ENCODE measurements at regions not wholly inside any gene's neighbourhood (a gene's known extent, or its start where the extent isn't known, plus 50 kb on each side); places are given as distances from the start of the nearest gene placed in this dataset.
"Not testable (repeated sequence)": the region's sequence is repeated elsewhere in the genome, so short reads cannot be mapped to it uniquely, and the experiment has no call there.

DNA sequence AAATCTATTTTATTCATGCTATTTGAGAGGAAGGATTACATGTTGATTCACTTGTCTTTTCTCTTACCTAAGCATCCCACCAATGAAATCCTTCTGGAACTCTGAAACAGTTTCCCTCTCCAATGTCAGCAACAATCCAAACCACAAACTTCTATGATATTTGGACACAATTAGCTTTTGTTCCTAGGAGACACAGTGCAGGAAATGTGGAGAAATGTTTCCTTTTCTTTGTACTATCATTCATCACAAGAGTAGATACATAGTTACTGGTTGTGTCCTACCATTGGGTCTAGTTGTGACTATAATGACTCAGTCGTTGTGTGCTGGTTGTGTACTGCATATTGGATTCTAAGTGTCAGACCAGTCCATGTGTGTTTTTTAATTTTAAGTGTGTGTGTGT, 156.8 kb upstream of the MAGI2 start:
- H3K9me3 Mint-ChIP-seq: no peaks in the 10 kb centered on the region
- no peak overlapping the region for H3K4me3 Mint-ChIP-seq
- no peaks in the 10 kb centered on the region for H3K4me1 Mint-ChIP-seq (ENCODE audit: low read depth)
- no peaks in the 10 kb centered on the region for H3K36me3 Mint-ChIP-seq (ENCODE audit: low read depth)
- no peaks in the 10 kb centered on the region for H3K27me3 Mint-ChIP-seq
- no peak overlapping the region for H3K27ac Mint-ChIP-seq
- intact Hi-C loops (cut with micrococcal nuclease): no loop called here

DNA sequence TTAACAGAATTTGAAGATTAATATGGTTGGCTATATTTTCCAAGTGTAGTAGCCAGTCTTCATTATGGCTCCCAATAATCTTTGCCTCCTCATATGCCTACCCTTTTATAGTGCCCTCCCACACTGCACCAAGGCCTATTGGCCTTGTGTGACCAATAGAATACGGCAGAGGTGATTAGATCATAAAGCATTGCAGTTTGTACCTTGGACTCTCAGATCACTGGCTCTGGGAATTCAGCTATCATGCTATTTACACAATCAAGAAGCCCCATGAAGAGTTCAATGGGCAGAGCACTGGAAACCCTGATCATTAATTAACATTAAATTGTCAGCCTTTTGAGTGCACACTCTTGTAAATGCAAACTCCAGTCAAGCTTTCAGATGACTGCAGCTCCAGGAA, 154.5 kb upstream of the MAGI2 start:
- Mint-ChIP-seq H3K4me3 (no peak overlapping the region), H3K36me3 (ENCODE audit: low read depth) (no peaks in the 10 kb centered on the region), H3K9me3 (no peaks in the 10 kb centered on the region), H3K4me1 (ENCODE audit: low read depth) (no peaks in the 10 kb centered on the region), H3K27me3 (no peaks in the 10 kb centered on the region), H3K27ac (no peak overlapping the region)
- intact Hi-C loops (cut with micrococcal nuclease): no loop called here

DNA sequence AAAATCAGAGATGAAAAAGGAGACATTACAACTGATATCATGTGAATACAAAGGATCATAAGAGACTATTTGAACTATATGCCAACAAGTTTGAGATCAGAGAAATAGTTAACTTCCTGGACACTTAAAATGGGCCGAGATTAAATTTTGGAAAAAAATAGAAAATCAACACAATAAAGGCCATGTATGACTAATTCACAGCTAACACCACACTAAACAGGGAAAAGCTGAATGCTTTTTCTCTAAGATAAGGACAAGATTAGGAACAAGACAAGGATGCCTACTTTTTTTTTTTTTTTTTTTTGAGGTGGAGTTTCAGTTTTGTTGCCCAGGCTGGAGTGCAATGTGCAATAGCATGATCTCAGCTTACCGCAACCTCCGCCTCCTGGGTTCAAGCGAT, 151.4 kb upstream of the MAGI2 start:
- Mint-ChIP-seq H3K27ac (no peak overlapping the region), H3K4me1 (ENCODE audit: low read depth) (no peaks in the 10 kb centered on the region), H3K4me3 (no peak overlapping the region), H3K36me3 (ENCODE audit: low read depth) (no peaks in the 10 kb centered on the region), H3K27me3 (no peaks in the 10 kb centered on the region), H3K9me3 (peaks cover 8% of the 10 kb centered on the region)
- intact Hi-C loops (cut with micrococcal nuclease): no loop called here

DNA sequence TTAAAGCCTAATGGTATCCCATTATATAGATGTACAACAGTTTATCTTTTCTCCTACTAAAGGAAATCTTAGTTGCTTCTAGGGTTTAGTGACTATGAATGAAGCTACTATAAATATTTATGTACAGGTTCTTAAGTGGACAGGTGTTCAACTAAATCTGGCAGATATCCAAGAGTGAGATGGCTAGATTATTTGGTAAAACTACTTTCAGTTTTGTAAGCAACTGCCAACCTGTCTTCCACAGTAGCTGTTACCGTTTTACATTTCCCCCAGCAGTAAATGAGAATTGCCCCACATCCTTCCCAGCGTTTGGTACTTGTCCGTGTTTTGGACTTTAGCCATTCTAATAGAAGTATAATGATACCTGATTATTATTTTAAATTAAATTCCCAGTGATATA, 144.9 kb upstream of the MAGI2 start:
- H3K36me3 Mint-ChIP-seq (ENCODE audit: low read depth): no peaks in the 10 kb centered on the region
- no peak overlapping the region for H3K27ac Mint-ChIP-seq
- H3K9me3 Mint-ChIP-seq: peaks cover 8% of the 10 kb centered on the region
- no peaks in the 10 kb centered on the region for H3K4me1 Mint-ChIP-seq (ENCODE audit: low read depth)
- H3K4me3 Mint-ChIP-seq: no peak overlapping the region
- H3K27me3 Mint-ChIP-seq: no peaks in the 10 kb centered on the region
- intact Hi-C loops (cut with micrococcal nuclease): no loop called here

DNA sequence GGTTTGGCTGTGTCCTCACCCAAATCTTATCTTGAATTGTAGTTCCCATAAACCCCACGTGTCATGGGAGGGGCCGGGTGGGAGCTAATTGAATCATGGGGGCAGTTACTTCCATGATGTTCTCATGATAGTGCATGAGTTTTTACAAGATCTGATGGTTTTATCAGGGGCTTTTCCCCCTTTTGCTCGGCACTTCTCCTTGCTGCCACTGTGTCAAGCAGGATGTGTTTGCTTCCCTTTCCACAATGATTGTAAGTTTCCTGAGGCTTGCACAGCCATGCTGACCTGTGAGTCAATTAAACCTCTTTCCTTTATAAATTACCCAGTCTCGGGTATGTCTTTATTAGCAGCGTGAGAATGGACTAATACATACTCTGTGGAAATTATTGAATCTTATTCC, 141.2 kb upstream of the MAGI2 start:
- H3K27ac Mint-ChIP-seq; H3K9me3 Mint-ChIP-seq; H3K4me3 Mint-ChIP-seq; H3K36me3 Mint-ChIP-seq (ENCODE audit: low read depth); H3K27me3 Mint-ChIP-seq; intact Hi-C loops (cut with micrococcal nuclease); H3K4me1 Mint-ChIP-seq (ENCODE audit: low read depth): not testable (repeated sequence)

DNA sequence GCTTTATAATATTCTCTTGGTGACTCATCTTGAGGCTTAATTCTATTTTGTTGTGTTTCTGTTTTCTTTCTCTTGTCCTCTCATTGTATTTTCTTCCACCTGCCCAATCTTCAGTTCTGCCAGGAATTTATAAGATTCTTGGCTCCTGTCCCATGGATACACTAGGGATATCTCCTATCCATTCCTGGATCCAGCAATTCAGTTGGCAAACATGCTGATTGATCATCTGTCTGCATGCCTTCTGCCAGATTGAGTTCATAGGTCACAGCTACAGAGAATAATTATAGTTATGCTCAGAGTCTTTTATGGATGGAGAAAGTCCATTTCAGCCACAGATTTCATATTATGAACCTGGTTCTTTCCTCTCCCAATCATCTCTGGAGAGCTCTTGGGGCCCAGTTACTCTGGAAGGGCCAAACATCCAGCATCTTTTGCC, 140.4 kb upstream of the MAGI2 start:
- Mint-ChIP-seq H3K4me1 (ENCODE audit: low read depth) (no peaks in the 10 kb centered on the region), H3K4me3 (no peak overlapping the region), H3K9me3 (no peaks in the 10 kb centered on the region), H3K27me3 (no peaks in the 10 kb centered on the region), H3K27ac (no peak overlapping the region), H3K36me3 (ENCODE audit: low read depth) (no peaks in the 10 kb centered on the region)
- intact Hi-C loops (cut with micrococcal nuclease): no loop called here

DNA sequence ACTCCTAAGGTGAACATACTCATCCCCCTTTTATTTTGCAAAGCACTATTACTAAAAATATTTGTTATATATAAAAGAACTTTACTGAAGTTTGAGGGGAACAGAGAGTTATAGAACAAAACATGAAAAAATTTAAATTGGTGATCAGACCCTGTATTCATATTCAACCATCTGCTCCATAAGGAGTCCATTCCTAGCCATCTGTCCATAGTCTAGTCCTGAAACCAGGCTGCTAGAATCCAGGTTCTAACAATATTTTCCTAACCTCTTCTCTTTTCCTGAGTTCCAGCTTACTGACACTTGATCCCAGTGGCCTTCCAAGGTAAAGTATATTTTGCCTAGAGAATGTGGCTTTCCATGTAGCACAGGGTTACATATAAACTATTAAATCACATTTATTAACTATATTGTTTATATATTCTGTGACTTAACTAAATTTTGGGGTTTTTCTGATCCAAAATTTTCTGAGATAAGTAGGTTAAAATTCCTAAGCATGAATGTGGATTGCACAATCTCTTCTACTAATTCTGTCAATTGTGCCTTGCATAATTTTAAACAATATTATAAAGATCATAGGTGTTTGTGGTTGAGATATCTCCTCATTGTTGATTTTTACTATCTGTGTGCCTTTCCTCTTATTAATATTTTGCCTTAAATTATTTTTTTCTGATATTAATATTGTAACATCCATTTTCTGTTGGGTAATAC, 137.6 kb upstream of the MAGI2 start:
- intact Hi-C loops (cut with micrococcal nuclease): no loop called here
- no peaks in the 10 kb centered on the region for H3K4me1 Mint-ChIP-seq (ENCODE audit: low read depth)
- H3K9me3 Mint-ChIP-seq: no peaks in the 10 kb centered on the region

DNA sequence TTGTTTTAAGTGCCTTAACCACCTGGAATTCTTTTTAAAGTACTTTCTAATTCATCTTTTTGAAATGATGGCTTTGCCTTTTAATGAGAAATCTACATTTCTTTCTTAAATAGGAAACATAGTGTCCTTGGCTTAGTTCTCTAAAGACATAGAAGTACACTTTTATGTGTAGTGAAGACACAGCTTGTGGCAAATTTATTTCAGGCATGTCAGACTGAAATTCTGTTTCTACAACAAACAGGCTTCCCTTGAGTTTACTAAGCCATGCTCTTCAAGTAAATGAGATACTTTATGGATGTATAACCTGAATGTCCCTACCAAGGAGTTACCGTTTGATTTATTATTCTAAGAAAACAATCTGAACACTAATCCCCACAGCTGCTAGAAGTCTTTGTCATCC, 136.9 kb upstream of the MAGI2 start:
- intact Hi-C loops (cut with micrococcal nuclease): no loop called here
- Mint-ChIP-seq H3K27me3 (no peaks in the 10 kb centered on the region), H3K27ac (no peak overlapping the region), H3K4me3 (no peak overlapping the region), H3K36me3 (ENCODE audit: low read depth) (no peaks in the 10 kb centered on the region), H3K9me3 (no peaks in the 10 kb centered on the region), H3K4me1 (ENCODE audit: low read depth) (no peaks in the 10 kb centered on the region)

More for the DNA sequence above, 137.6 kb upstream of the MAGI2 start:
- H3K4me3 Mint-ChIP-seq: no peak overlapping the region
- H3K36me3 Mint-ChIP-seq (ENCODE audit: low read depth): no peaks in the 10 kb centered on the region
- H3K27ac Mint-ChIP-seq: no peak overlapping the region
- no peaks in the 10 kb centered on the region for H3K27me3 Mint-ChIP-seq

DNA sequence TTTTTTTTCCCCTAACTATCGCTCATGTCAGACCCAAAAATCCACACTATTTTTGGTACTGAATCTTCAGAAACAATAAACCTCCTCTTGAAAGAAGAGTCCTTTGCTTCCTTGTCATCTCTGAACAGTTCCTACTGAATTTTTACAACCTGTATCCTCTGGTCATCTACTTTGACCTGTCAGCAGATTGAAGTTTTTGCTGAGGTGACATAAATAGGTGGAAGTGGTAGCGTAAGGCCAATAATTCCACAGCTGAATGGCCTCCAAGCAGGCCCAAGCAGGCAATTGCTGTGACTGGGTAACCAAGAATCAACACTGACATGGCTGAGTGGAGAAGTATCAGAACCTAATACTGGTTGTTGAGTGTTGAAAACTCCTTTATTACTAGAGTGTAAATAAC, 117.4 kb upstream of the MAGI2 start:
- Mint-ChIP-seq H3K4me3 (no peak overlapping the region), H3K27me3 (no peaks in the 10 kb centered on the region), H3K4me1 (ENCODE audit: low read depth) (no peaks in the 10 kb centered on the region), H3K27ac (no peak overlapping the region), H3K9me3 (peaks cover 27% of the 10 kb centered on the region), H3K36me3 (ENCODE audit: low read depth) (no peaks in the 10 kb centered on the region)
- intact Hi-C loops (cut with micrococcal nuclease): no loop called here

DNA sequence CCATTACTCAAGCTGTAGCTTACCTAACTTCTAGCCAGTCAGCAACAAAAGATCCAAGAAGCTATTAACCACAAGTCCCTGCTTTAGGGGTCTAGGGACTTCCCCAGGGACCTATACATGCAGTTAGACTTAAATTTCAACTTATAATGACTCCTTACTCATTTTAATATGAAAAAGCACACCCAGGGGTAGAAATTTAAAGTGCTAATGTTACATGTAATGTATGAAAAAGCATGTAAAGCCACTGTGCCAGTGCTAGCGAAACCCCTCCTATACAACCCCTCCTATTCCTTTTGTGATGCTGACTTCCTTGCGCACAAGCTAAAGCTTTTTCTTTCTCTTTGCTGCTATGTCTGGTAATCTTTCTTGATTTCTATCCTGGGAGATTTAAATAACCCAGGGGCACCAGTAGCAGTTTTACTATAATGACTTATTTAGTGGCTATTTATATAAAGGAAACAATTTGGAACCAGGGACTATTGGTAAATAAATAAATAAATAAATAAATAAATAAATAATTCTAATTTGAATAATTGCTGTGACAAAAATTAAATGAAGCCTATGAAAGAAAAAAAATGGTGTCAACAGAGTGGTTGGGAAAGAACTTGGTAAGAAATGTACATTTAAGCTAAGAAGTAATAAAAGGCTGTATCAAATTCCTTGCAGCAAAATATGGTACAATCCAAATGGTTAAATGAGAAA, 110.5 kb upstream of the MAGI2 start:
- intact Hi-C loops (cut with micrococcal nuclease): no loop called here
- Mint-ChIP-seq H3K36me3 (ENCODE audit: low read depth) (no peaks in the 10 kb centered on the region), H3K9me3 (peaks cover 9% of the 10 kb centered on the region), H3K4me3 (no peak overlapping the region), H3K27me3 (no peaks in the 10 kb centered on the region), H3K4me1 (ENCODE audit: low read depth) (no peaks in the 10 kb centered on the region), H3K27ac (no peak overlapping the region)

DNA sequence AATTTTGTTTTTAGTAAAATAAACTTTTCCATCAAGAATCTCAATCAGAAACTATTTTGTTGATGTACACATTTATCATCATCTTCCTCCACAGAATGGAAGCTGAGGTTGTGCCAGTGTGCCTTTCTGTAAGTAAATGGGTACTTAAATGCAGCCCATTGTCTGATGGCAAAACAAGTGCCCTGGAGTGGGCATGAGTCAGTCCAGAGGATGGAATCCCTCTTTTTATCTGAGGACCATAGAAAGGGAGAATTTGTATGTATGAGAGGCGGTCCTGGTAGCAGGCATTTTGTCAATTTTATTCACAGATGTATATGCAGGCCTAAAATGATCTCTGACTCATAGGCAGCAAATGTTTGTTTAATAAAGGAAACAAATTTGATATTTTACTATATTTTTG, 102.1 kb upstream of the MAGI2 start:
- Mint-ChIP-seq H3K4me1 (ENCODE audit: low read depth) (no peaks in the 10 kb centered on the region), H3K9me3 (no peaks in the 10 kb centered on the region), H3K27ac (no peak overlapping the region), H3K27me3 (no peaks in the 10 kb centered on the region), H3K4me3 (no peak overlapping the region), H3K36me3 (ENCODE audit: low read depth) (no peaks in the 10 kb centered on the region)
- intact Hi-C loops (cut with micrococcal nuclease): no loop called here

DNA sequence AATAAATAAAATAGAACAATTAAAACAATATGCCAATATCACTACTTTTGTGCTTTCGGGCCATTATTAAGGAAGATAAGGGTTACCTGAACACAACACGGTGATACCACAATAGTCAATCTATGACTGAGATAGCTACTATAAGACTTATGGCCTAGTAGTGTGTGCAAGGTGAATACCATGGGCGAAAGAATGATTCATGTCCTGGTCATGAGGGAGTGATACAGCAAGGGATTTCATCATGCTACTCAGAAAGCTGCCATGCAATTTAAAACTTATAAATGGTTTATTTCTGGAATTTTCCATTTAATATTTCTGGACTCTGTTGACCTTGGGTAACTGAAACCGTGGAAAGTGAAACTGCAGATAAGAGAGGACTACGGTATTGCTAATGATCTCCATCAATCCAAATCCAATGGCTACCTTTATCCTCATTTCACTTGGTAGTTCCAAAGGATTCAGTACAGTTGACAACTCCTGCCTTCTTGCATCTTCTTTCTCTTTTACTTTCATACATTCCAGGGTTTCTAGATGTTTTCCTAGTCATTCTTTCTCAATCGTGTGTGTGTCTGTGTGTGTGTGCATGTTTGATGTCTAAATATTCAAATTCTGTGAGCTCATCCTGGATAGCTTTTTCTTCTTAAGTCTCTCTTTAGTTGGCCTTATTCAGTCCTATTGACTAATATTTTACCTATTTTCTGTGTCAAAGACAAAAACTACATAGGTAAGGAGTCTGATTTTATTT, 100.5 kb upstream of the MAGI2 start:
- intact Hi-C loops (cut with micrococcal nuclease): no loop called here
- Mint-ChIP-seq H3K4me1 (ENCODE audit: low read depth) (no peaks in the 10 kb centered on the region), H3K36me3 (ENCODE audit: low read depth) (no peaks in the 10 kb centered on the region), H3K27ac (no peak overlapping the region), H3K27me3 (no peaks in the 10 kb centered on the region), H3K9me3 (no peaks in the 10 kb centered on the region), H3K4me3 (no peak overlapping the region)

DNA sequence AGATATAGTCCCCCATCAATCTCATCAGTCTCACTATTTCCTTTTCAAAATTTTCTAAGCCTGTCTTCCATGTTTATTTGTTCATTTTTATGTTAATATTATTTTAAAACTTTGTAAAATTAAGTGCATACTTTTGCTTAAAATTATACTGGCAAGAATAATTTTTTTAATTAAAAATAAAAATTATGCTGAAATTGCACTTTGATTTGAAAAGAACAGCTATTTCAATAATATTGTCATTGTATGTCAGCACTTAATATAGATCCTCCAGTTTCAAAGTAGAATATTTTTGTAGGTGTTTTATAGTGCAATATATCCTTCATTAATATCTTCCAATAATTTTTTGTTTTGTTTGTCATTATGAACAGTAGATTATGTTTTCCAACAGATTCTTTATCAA, 99.0 kb upstream of the MAGI2 start:
- H3K9me3 Mint-ChIP-seq: no peaks in the 10 kb centered on the region
- no peaks in the 10 kb centered on the region for H3K27me3 Mint-ChIP-seq
- H3K4me1 Mint-ChIP-seq (ENCODE audit: low read depth): no peaks in the 10 kb centered on the region
- no peaks in the 10 kb centered on the region for H3K36me3 Mint-ChIP-seq (ENCODE audit: low read depth)
- intact Hi-C loops (cut with micrococcal nuclease): no loop called here
- no peak overlapping the region for H3K4me3 Mint-ChIP-seq
- H3K27ac Mint-ChIP-seq: no peak overlapping the region

DNA sequence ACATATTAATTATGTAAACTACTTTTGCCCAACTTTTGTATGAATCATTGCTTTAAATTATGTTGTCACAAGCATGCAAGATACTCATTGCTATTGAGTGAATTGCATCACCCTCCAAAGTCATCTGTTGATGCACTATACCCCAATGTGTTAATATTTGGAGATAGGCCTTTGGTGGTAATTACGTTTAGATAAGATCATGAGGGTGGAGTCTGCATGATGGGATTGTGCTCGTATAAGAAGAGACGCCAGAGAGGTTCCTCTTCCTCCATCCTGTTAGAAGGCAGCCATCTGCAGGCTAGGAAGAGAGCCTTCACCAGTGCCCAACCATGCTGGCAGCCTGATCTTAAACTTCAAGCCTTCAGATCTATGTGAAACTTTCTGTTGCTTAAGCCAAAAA, 95.3 kb upstream of the MAGI2 start:
- no peaks in the 10 kb centered on the region for H3K9me3 Mint-ChIP-seq
- H3K27ac Mint-ChIP-seq: no peak overlapping the region
- no peaks in the 10 kb centered on the region for H3K4me1 Mint-ChIP-seq (ENCODE audit: low read depth)
- H3K27me3 Mint-ChIP-seq: no peaks in the 10 kb centered on the region
- intact Hi-C loops (cut with micrococcal nuclease): no loop called here
- H3K4me3 Mint-ChIP-seq: no peak overlapping the region
- H3K36me3 Mint-ChIP-seq (ENCODE audit: low read depth): no peaks in the 10 kb centered on the region
